ENCODE measurements at regions not wholly inside any gene's neighbourhood (a gene's known extent, or its start where the extent isn't known, plus 50 kb on each side); places are given as distances from the start of the nearest gene placed in this dataset.
"Not testable (repeated sequence)": the region's sequence is repeated elsewhere in the genome, so short reads cannot be mapped to it uniquely, and the experiment has no call there.

- peaks cover 5 to 9% of the 10 kb centered on the region in 2 donors for H3K9me3 Mint-ChIP-seq
- TF ChIP-seq CTCF (IDR thresholded peaks at IDR 0.05), result no peak
- Histone ChIP-seq H3K27ac (ENCODE audit: low read length) (no peak overlapping the region), H3K4me1 (ENCODE audit: control insufficient read depth, insufficient read depth, low read length) (no peaks in the 10 kb centered on the region), H3K36me3 (ENCODE audit: control insufficient read depth, insufficient read depth, low read length) (no peaks in the 10 kb centered on the region), H3K27me3 (ENCODE audit: control insufficient read depth, insufficient read depth, low read length) (no peaks in the 10 kb centered on the region), H3K4me3 (ENCODE audit: low read length) (no peak overlapping the region), H3K9me3 (ENCODE audit: control insufficient read depth, insufficient read depth, low read length) (no peaks in the 10 kb centered on the region)
- intact Hi-C loops (cut with micrococcal nuclease), result no loop called here
- H3K36me3 Mint-ChIP-seq, result no peaks in the 10 kb centered on the region
- H3K4me1 Mint-ChIP-seq, result no peaks in the 10 kb centered on the region
- no peak overlapping the region for H3K27ac Mint-ChIP-seq
- H3K27me3 Mint-ChIP-seq (ENCODE audit: low read depth in 2 of 2), result no peaks in the 10 kb centered on the region
- WGBS (ENCODE audit: insufficient coverage), result 94% methylated on average over 2 of the region's 2 CpGs
- no peak overlapping the region for H3K4me3 Mint-ChIP-seq
- DNase-seq (no peak), ATAC-seq (no peak)
Measured at GRCh38 chr3:67244130-67244529, 246.0 kb downstream of the KBTBD8 start.

GRCh38 chr3:67245545-67245944 lies 247.4 kb downstream of the KBTBD8 start:
- Histone ChIP-seq H3K4me3 (ENCODE audit: low read length) (no peak overlapping the region), H3K27me3 (ENCODE audit: control insufficient read depth, insufficient read depth, low read length) (no peaks in the 10 kb centered on the region), H3K27ac (ENCODE audit: low read length) (no peak overlapping the region), H3K4me1 (ENCODE audit: control insufficient read depth, insufficient read depth, low read length) (no peaks in the 10 kb centered on the region), H3K36me3 (ENCODE audit: control insufficient read depth, insufficient read depth, low read length) (no peaks in the 10 kb centered on the region), H3K9me3 (ENCODE audit: control insufficient read depth, insufficient read depth, low read length) (no peaks in the 10 kb centered on the region)
- no peak for ATAC-seq
- no peak overlapping the region for H3K27ac Mint-ChIP-seq
- no peaks in the 10 kb centered on the region for H3K36me3 Mint-ChIP-seq
- 85% methylated on average over 3 of the region's 3 CpGs for WGBS (ENCODE audit: insufficient coverage)
- no peaks in the 10 kb centered on the region for H3K4me1 Mint-ChIP-seq
- peaks cover 8 to 9% of the 10 kb centered on the region in 2 donors for H3K9me3 Mint-ChIP-seq
- DNase-seq, result no peak
- intact Hi-C loops (cut with micrococcal nuclease), result no loop called here
- no peak overlapping the region for H3K4me3 Mint-ChIP-seq
- no peaks in the 10 kb centered on the region for H3K27me3 Mint-ChIP-seq (ENCODE audit: low read depth in 2 of 2)
- no peak for TF ChIP-seq CTCF (IDR thresholded peaks at IDR 0.05)

GRCh38 chr3:67248726-67249125 lies 250.6 kb downstream of the KBTBD8 start:
- no peak overlapping the region for H3K27ac Mint-ChIP-seq
- ATAC-seq (no peak), DNase-seq (no peak)
- Histone ChIP-seq H3K27ac (ENCODE audit: low read length) (no peak overlapping the region), H3K36me3 (ENCODE audit: control insufficient read depth, insufficient read depth, low read length) (no peaks in the 10 kb centered on the region), H3K4me3 (ENCODE audit: low read length) (no peak overlapping the region), H3K4me1 (ENCODE audit: control insufficient read depth, insufficient read depth, low read length) (no peaks in the 10 kb centered on the region), H3K9me3 (ENCODE audit: control insufficient read depth, insufficient read depth, low read length) (peaks cover 3% of the 10 kb centered on the region), H3K27me3 (ENCODE audit: control insufficient read depth, insufficient read depth, low read length) (no peaks in the 10 kb centered on the region)
- peaks cover 15% of the 10 kb centered on the region in 2 donors for H3K9me3 Mint-ChIP-seq
- H3K4me1 Mint-ChIP-seq, result no peaks in the 10 kb centered on the region
- no peak for TF ChIP-seq CTCF (IDR thresholded peaks at IDR 0.05)
- intact Hi-C loops (cut with micrococcal nuclease), result no loop called here
- H3K4me3 Mint-ChIP-seq, result no peak overlapping the region
- no peaks in the 10 kb centered on the region for H3K27me3 Mint-ChIP-seq (ENCODE audit: low read depth in 2 of 2)
- no peaks in the 10 kb centered on the region for H3K36me3 Mint-ChIP-seq
- 65% methylated on average over 2 of the region's 3 CpGs for WGBS (ENCODE audit: insufficient coverage)

- H3K4me1 ChIP-seq (ENCODE audit: control insufficient read depth, insufficient read depth, low read length); H3K4me3 ChIP-seq (ENCODE audit: low read length); intact Hi-C loops (cut with micrococcal nuclease); H3K4me1 Mint-ChIP-seq; H3K27me3 ChIP-seq (ENCODE audit: control insufficient read depth, insufficient read depth, low read length); H3K9me3 ChIP-seq (ENCODE audit: control insufficient read depth, insufficient read depth, low read length); H3K36me3 Mint-ChIP-seq; ATAC-seq; H3K27me3 Mint-ChIP-seq (ENCODE audit: low read depth in 2 of 2); H3K36me3 ChIP-seq (ENCODE audit: control insufficient read depth, insufficient read depth, low read length); H3K4me3 Mint-ChIP-seq; DNase-seq; H3K27ac Mint-ChIP-seq; H3K27ac ChIP-seq (ENCODE audit: low read length): not testable (repeated sequence)
- 88% methylated on average over 1 of the region's 1 CpG for whole genome bisulfite sequencing (ENCODE audit: insufficient coverage)
- H3K9me3 Mint-ChIP-seq, result peaks cover 11 to 14% of the 10 kb centered on the region in 2 donors
Measured at GRCh38 chr3:67252906-67253305, 254.8 kb downstream of the KBTBD8 start.
